ENCODE measurements at regions not wholly inside any gene's neighbourhood (a gene's known extent, or its start where the extent isn't known, plus 50 kb on each side); places are given as distances from the start of the nearest gene placed in this dataset.

- DNase-seq: no peak
Measured at GRCh38 chr12:127223731-127224130, 1043.2 kb upstream of the TMEM132C start.

GRCh38 chr12:127230843-127231260, 1036.1 kb upstream of the TMEM132C start:
- DNase-seq: no peak

- no peak for DNase-seq
Measured at GRCh38 chr12:127231371-127231770, 1035.6 kb upstream of the TMEM132C start.

DNA sequence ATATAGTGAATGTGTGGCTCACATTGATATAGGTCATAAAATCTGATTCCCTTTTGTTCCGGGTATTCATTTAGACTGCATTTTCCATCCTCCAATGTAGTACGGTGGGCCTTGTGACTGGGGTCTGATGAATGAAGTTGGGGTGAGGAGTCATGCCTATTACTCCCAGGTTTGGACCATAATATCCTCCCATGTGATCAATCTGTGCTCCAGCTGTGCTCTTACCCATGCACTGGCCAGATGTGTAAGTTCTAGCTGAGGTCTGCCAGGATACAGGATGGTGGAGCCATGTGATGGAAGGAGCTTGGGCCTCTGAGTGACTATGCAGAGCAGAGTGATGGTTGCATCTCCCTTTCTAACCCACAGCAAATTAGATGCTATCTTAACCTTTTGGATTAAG, 1034.0 kb upstream of the TMEM132C start:
- no peak for DNase-seq

- DNase-seq: no peak
Measured at GRCh38 chr12:127235761-127236160, 1031.2 kb upstream of the TMEM132C start.

GRCh38 chr12:127236491-127236890, 1030.5 kb upstream of the TMEM132C start:
- no peak for DNase-seq

DNA sequence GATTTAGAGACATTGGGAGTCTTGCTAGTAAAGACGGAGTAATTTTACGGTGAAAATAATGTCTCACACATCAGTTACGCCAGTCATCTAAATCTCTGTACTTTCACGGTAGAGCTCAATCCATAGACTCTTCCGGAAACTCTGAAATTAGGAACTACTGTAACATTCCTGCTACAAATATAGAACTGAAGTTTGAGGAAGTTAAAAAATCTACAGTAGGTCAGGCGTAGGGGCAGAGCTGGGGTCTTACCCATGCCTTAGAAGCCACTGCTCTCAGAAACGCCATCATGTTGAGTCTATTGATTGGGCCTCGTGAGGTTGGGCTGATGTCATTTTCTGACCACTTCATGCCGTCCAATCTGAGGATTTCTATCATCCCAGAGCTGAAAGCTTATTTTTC, 1029.8 kb upstream of the TMEM132C start:
- no peak for DNase-seq

DNA sequence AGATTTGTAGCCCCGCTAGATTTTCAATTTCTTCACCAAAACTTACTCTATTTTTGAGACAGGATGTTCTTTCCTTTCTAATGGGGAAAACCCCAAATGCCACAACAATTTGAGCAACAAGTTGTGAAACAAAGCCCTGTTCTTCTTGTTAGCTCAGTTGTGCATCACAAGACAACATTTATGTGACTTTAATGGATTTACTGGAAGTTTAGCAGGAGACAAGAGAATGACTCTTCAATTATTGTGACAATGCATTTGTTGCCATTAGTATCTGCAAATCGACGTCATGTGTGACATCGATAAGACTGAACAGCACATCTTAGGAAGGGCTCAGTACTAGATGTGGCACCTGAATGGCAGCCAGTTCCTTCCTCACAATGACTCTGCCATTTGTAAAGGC, 1028.9 kb upstream of the TMEM132C start:
- peak in 1 of 2 donors; percentile 28 for DNase-seq

GRCh38 chr12:127239781-127240180, 1027.2 kb upstream of the TMEM132C start:
- no peak for DNase-seq

DNA sequence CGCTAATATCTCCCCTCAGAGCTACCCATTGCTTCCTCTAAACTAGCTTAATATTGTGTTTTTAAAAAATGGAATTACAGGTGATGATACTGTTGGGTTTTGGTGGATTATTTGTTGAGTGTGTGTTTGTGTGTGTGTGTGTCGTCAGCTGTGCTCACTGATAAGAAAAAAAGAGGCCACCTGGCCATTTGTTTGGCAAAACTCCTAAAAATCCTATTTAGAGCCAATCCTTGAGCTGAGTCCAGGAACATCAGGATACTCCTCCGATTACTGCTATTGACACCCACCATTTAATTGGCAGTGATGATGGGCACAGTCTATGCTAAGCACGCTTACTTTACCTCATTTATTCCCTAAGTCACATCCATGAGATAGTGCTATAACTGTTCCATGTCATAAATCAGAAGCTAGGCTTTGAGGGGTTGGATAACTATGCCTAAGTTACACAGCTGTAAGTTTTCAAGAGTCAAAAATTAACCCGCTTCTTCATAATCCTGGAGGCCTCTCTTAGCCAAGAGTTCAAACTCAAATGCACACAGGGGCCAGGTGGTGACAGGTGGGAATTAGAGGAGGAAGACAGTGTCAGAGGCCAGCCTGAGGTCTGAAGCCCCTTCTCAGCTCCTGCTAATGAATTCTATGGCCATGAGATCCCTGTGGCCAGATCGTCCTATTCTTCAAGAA, 1026.6 kb upstream of the TMEM132C start:
- no peak for DNase-seq

DNA sequence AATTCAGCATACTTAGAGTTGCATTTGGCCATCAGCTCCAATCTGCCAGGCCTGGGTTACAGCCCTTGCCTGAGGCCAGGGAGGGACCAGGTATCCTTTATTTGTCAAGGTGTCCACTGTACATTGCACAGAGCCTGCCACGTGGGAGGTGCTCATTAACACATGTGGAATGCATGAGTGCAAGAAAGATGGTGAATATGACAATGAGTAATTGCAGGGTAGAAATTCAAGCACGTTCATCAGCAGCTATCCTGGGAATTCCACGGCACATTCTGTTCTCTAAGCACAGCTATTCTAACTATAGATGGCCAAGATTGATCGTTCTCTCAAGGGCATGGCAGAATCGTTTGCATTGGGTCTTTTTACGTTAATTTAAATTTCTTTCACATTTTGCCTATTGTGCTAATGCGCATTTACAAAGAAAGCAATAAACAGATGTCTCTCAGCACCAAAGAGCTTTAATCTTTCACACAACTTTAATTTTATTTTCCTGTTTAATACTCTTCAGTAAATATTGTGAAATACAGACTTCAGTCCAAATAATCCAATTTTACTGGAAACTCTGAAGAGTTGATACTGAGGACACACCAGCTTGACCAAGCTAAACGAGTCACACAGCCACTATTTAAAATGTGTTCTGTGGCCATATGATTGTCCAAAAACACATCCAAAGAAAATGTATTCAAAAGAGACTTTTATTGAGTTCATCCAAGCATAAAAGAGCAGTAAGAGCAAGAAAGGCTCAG, 1025.7 kb upstream of the TMEM132C start:
- DNase-seq: no peak

- no peak for DNase-seq
Measured at GRCh38 chr12:127245009-127245408, 1022.0 kb upstream of the TMEM132C start.

- no peak for DNase-seq
Measured at GRCh38 chr12:127245437-127245836, 1021.5 kb upstream of the TMEM132C start.

- DNase-seq: no peak
Measured at GRCh38 chr12:127247937-127248336, 1019.0 kb upstream of the TMEM132C start.

DNA sequence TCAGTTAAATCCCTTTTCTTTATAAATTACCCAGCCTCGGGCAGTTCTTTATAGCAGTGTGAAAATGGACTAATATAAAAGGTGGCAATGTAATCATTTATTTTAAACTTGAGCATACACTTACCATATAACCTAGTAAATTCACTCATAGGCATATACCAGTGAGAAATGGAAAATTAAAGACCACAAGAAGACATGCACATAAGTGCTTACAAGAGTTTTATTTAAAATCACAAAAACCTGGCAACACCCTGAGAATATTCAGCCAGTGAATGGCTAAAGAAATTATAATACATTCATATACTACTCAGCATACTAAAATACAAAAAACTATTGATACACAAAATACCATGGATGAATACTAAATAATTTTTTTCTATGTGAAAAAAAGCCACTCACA, 1017.5 kb upstream of the TMEM132C start:
- DNase-seq: no peak

DNA sequence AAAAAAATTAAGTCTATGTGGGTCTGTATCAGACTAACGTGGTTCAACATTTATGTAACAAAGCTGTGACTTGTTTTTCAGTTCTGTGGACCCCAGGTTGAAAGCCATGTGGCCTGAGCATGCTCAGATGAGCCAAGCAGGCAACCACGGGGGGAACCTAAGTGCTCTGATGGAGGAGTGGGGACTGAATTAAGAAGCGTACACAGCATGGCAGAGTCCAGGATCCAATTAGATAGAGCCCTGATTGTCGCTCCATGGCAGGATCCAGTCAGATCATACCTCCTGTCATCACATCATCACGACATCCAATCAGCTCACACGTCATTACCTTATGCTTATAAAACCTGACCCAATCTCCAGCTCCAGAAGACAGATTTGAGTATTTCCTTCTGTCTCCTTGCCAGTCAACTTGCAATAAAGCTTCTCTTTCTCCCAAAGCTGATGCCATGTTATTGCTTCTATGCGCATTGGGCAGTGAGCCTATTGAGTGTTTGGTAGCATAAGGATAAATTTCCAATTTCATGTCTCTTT, 1013.1 kb upstream of the TMEM132C start:
- no peak for DNase-seq

GRCh38 chr12:127254420-127254955, 1012.5 kb upstream of the TMEM132C start:
- DNase-seq: no peak

DNA sequence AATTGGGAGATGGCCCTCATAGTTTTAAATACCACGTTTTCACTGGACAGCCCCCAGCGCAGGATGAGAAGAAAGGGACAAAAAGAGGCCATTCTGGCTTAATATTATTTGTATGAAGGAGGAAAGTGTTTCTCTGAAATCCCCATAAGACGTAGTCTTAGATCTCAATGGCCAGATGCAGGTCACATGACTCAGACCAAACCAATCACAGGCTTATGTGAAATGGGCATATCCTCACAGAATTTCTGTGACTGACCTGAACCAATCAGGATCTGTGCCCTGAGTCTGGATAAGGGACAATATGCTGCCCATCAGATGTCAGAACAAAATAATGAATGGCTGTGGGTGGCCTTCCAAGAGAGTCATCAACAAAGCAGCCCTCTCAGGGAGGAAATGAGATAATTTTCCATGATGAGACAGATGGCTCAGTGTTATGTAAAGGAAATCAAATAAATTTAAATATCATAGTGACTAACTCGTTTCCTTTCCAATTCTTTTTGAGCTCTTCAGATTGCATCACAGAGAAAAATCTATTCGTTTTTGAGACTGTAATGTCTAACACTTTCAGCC, 1009.5 kb upstream of the TMEM132C start:
- no peak for DNase-seq

DNA sequence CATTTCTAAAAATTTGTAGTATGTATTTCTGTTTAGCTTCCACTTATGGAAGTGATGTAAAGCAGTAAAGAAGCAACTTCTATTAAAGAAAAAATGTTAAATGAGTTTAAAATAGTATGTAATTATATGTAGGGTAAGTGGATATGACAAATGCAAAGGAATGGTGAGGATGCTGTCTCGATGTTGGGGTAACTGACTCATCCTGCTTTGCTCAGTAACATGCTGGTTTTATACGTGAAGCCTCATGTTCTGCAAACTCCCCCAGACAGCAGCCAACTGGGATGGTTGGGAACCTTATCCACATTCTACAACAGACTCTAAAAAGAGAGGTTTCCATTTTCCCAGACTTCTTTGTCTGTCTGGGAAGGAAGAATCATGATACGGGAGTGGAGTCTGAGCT, 1006.4 kb upstream of the TMEM132C start:
- DNase-seq: no peak

DNA sequence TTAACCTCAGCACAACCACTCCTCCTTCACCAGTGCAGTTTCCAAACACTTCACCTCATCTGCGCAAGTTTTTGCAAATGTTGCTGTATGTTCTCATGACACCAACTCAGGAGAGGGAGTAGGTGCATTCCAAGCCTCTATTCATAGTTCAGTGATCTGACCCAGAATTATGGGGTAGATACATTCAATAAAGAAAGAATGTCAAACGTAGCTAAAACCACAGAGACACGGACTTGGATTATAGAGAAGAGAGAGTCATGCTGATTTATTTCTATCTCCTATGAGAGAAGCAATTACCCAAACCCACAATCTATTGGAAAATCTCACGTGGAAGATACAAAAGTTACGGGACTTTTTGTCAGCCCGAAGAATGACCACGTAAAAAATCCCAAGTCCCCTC, 1006.0 kb upstream of the TMEM132C start:
- no peak for DNase-seq

DNA sequence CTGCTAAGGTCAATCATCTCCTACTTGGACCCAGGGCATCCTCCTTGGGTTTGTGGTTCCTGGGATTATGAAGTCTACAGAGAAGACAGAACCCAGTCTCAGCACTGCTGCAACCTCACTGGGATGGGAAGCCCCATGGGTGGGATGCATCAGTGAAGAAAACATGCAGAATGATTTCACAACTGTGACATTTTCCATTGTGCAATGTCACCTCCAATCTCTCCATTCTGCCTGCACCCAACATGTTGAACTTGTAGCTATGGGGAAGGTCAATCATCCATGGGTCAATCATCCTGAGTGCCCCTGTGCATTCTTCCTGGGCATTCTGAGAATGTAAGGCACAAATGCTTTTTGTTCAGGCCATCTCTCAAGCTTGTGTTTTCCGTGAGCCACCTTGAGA, 1004.4 kb upstream of the TMEM132C start:
- DNase-seq: no peak

- DNase-seq: no peak
Measured at GRCh38 chr12:127263621-127264020, 1003.3 kb upstream of the TMEM132C start.

- no peak for DNase-seq
Measured at GRCh38 chr12:127267128-127267527, 999.8 kb upstream of the TMEM132C start.

- no peak for DNase-seq
Measured at GRCh38 chr12:127268213-127268612, 998.8 kb upstream of the TMEM132C start.

Data from CD4-positive, alpha-beta T cell treated with Interleukin-4 for 1 hour (primary cell).